ENCODE measurements at regions not wholly inside any gene's neighbourhood (a gene's known extent, or its start where the extent isn't known, plus 50 kb on each side); places are given as distances from the start of the nearest gene placed in this dataset.

- TF ChIP-seq CTCF (IDR thresholded peaks at IDR 0.05) (no peak), POLR2A (IDR thresholded peaks at IDR 0.05) (no peak)
Observed at GRCh38 chr14:85350667-85351066, 179.3 kb upstream of the FLRT2 start.
